ENCODE measurements at regions not wholly inside any gene's neighbourhood (a gene's known extent, or its start where the extent isn't known, plus 50 kb on each side); places are given as distances from the start of the nearest gene placed in this dataset.
A peak's percentile ranks its signal among the peaks of the same experiment; 100 is the strongest.

- no peak for DNase-seq (ENCODE audit: low spot score)
Observed at GRCh38 chr5:163622799-163623198, 117.4 kb downstream of the MAT2B start.

- no peak for DNase-seq (ENCODE audit: low spot score)
Observed at GRCh38 chr5:163623524-163623923, 118.1 kb downstream of the MAT2B start.

GRCh38 chr5:163623986-163624385 lies 118.6 kb downstream of the MAT2B start:
- DNase-seq (ENCODE audit: low spot score) = no peak

GRCh38 chr5:163624431-163624830 lies 119.0 kb downstream of the MAT2B start:
- DNase-seq (ENCODE audit: low spot score) = no peak

- DNase-seq (ENCODE audit: low spot score) = no peak
Observed at GRCh38 chr5:163626904-163627434, 121.5 kb downstream of the MAT2B start.

- no peak for DNase-seq (ENCODE audit: low spot score)
Observed at GRCh38 chr5:163631856-163632255, 126.4 kb downstream of the MAT2B start.

- DNase-seq (ENCODE audit: low spot score) = no peak
Observed at GRCh38 chr5:163633926-163634460, 128.6 kb downstream of the MAT2B start.

- DNase-seq (ENCODE audit: low spot score) = no peak
Observed at GRCh38 chr5:163635631-163636030, 130.2 kb downstream of the MAT2B start.

- no peak for DNase-seq (ENCODE audit: low spot score)
Observed at GRCh38 chr5:163642904-163643303, 137.5 kb downstream of the MAT2B start.

GRCh38 chr5:163645421-163646416 lies 140.3 kb downstream of the MAT2B start:
- no peak for DNase-seq (ENCODE audit: low spot score)

- DNase-seq (ENCODE audit: low spot score) = no peak
Observed at GRCh38 chr5:163649514-163649913, 144.1 kb downstream of the MAT2B start.

GRCh38 chr5:163653526-163653925 lies 148.1 kb downstream of the MAT2B start:
- no peak for DNase-seq (ENCODE audit: low spot score)

GRCh38 chr5:163658702-163659567 lies 153.5 kb downstream of the MAT2B start:
- no peak for DNase-seq (ENCODE audit: low spot score)

GRCh38 chr5:163659568-163659902 lies 154.1 kb downstream of the MAT2B start:
- DNase-seq (ENCODE audit: low spot score) = no peak

- DNase-seq (ENCODE audit: low spot score) = no peak
Observed at GRCh38 chr5:163660486-163660885, 155.1 kb downstream of the MAT2B start.

- no peak for DNase-seq (ENCODE audit: low spot score)
Observed at GRCh38 chr5:163661360-163661759, 155.9 kb downstream of the MAT2B start.

- DNase-seq (ENCODE audit: low spot score) = no peak
Observed at GRCh38 chr5:163670036-163670435, 164.6 kb downstream of the MAT2B start.

GRCh38 chr5:163677092-163677491 lies 171.7 kb downstream of the MAT2B start:
- DNase-seq (ENCODE audit: low spot score) = no peak

GRCh38 chr5:163682234-163682633 lies 176.8 kb downstream of the MAT2B start:
- DNase-seq (ENCODE audit: low spot score) = no peak

GRCh38 chr5:163687414-163687813 lies 182.0 kb downstream of the MAT2B start:
- DNase-seq (ENCODE audit: low spot score) = no peak

GRCh38 chr5:163692091-163692490 lies 186.7 kb downstream of the MAT2B start:
- DNase-seq (ENCODE audit: low spot score) = no peak

GRCh38 chr5:163695830-163696578 lies 190.6 kb downstream of the MAT2B start:
- peak; percentile 8 for DNase-seq (ENCODE audit: low spot score)

Measured in HuH-7.5 (cell line).